GM12874 (cell line): ENCODE measurements at regions not wholly inside any gene's neighbourhood (a gene's known extent, or its start where the extent isn't known, plus 50 kb on each side); places are given as distances from the start of the nearest gene placed in this dataset.

ENCODE experiments used
- CTCF ChIP-seq: IDR thresholded peaks from 2 replicates; pipeline ENCODE4 v1.5.1; 2011; ENCODE audit warnings: low read depth, mild to moderate bottlenecking, control low read depth, low read length, moderate library complexity; ENCODE audit not compliant: insufficient read depth

- no peak; the same call in none of the 2 replicates for TF ChIP-seq CTCF
These were observed 81.5 kb upstream of the CD99 start for GRCh38 chrX:2609431-2610238.

- 0 out of 2 replicates have a peak, but pooled peaks have one; percentile 29 for TF ChIP-seq CTCF
These were observed 82.3 kb upstream of the CD99 start for GRCh38 chrX:2608638-2609430.

- no peak for TF ChIP-seq CTCF
These were observed 84.0 kb upstream of the CD99 start for GRCh38 chrX:2607113-2607512.

GRCh38 chrX:2600564-2600963 is 90.5 kb upstream of the CD99 start:
- TF ChIP-seq CTCF, result no peak

GRCh38 chrX:2596555-2597255 is 94.4 kb upstream of the CD99 start:
- no peak for TF ChIP-seq CTCF

- no peak for TF ChIP-seq CTCF
These were observed 95.0 kb upstream of the CD99 start for GRCh38 chrX:2596045-2596444.

GRCh38 chrX:2595258-2595657 is 94.5 kb upstream of the DHRSX start:
- TF ChIP-seq CTCF, result no peak
